ENCODE measurements at regions not wholly inside any gene's neighbourhood (a gene's known extent, or its start where the extent isn't known, plus 50 kb on each side); places are given as distances from the start of the nearest gene placed in this dataset.

DNA sequence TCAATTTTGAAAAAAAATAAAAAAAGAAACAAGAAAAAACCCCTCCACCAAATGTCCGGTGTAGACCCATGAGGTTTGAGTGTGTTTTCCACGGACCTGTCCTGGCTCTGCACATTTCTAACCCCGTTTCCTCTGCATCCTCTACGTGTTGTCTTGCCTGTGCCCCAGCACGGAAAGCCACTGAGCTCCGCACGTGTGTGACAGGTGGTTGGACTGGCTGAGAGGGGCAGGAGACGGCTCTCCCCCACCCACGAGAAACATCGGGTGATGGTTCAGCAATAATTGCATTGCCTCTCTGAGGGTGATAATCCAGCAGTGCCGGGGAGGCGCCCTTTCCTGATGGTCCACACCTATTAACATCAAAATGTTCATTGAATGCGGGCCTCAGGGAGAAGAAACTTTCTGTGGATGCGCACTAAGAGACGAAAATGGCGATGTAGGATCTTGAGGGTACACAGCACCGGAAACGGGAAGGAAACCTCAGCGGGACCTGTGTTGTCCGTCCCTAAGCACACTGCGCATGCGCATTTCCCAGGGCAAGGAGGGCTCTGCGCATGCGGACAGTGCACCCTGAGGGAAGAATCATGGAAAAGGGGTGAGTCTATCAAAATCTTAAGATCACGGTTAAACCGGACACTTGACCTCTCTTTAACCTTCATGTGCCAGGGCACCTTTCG lies 470.1 kb upstream of the ADARB2 start:
- TF ChIP-seq, protein P1, sequence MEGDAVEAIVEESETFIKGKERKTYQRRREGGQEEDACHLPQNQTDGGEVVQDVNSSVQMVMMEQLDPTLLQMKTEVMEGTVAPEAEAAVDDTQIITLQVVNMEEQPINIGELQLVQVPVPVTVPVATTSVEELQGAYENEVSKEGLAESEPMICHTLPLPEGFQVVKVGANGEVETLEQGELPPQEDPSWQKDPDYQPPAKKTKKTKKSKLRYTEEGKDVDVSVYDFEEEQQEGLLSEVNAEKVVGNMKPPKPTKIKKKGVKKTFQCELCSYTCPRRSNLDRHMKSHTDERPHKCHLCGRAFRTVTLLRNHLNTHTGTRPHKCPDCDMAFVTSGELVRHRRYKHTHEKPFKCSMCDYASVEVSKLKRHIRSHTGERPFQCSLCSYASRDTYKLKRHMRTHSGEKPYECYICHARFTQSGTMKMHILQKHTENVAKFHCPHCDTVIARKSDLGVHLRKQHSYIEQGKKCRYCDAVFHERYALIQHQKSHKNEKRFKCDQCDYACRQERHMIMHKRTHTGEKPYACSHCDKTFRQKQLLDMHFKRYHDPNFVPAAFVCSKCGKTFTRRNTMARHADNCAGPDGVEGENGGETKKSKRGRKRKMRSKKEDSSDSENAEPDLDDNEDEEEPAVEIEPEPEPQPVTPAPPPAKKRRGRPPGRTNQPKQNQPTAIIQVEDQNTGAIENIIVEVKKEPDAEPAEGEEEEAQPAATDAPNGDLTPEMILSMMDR (IDR thresholded peaks at IDR 0.05; ENCODE audit: insufficient read depth, low read length, poor library complexity, severe bottlenecking): no peak
- no peak for TF ChIP-seq EZH2phosphoT487 (conservative IDR thresholded peaks at IDR 0.05; ENCODE audit: low read length)
- no peaks in the 10 kb centered on the region for H3K36me3 ChIP-seq (ENCODE audit: low read length)
- H3K9me2 ChIP-seq (replicated peaks; ENCODE audit: insufficient read depth, low read length): no peaks in the 10 kb centered on the region
- H3K27ac ChIP-seq (ENCODE audit: low read depth, low read length): no peak overlapping the region
- H3K9ac ChIP-seq (ENCODE audit: low read length): no peak overlapping the region
- no peaks in the 10 kb centered on the region for H4K20me1 ChIP-seq (ENCODE audit: low read depth, low read length)
- H3K9me3 ChIP-seq (ENCODE audit: insufficient read depth, low read length): no peaks in the 10 kb centered on the region
- no peak overlapping the region for H2AFZ ChIP-seq (ENCODE audit: low read depth, low read length, severe bottlenecking)
- H3F3A ChIP-seq (ENCODE audit: insufficient read depth): no peaks in the 10 kb centered on the region
- H3K4me3 ChIP-seq (ENCODE audit: insufficient read depth, low read length, poor library complexity, severe bottlenecking): no peak overlapping the region
- no peak overlapping the region for H3K4me2 ChIP-seq (ENCODE audit: low read depth, low read length, poor library complexity, severe bottlenecking)
- H3K79me2 ChIP-seq (ENCODE audit: insufficient read depth, low read length): no peaks in the 10 kb centered on the region
- H3K27me3 ChIP-seq (ENCODE audit: low read length): no peaks in the 10 kb centered on the region

DNA sequence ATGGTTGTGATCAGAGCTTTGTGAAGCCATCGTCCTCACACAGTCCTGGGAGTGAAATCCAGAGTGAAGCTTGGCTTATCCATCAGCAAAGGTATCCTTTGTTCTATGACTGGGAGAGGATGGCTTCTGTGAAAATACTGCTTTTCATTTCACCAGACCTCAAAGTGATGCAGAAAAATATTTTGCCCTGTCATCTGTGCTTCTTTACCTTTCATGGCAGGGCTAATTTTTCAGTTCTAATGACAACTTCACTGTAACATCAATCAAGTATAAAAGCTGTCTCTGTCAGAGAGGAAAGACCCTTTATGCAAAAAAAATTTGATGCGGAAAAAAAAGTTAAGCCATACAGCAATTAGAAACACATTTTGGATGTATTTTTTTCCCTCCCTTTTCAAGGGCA lies 468.1 kb upstream of the ADARB2 start:
- Histone ChIP-seq H4K20me1 (ENCODE audit: low read depth, low read length) (no peaks in the 10 kb centered on the region), H3K9me2 (replicated peaks; ENCODE audit: insufficient read depth, low read length) (no peaks in the 10 kb centered on the region), H3K4me2 (ENCODE audit: low read depth, low read length, poor library complexity, severe bottlenecking) (no peak overlapping the region), H3K36me3 (ENCODE audit: low read length) (no peaks in the 10 kb centered on the region), H3K79me2 (ENCODE audit: insufficient read depth, low read length) (no peaks in the 10 kb centered on the region), H2AFZ (ENCODE audit: low read depth, low read length, severe bottlenecking) (no peak overlapping the region), H3K27me3 (ENCODE audit: low read length) (no peaks in the 10 kb centered on the region), H3K9me3 (ENCODE audit: insufficient read depth, low read length) (no peaks in the 10 kb centered on the region), H3K9ac (ENCODE audit: low read length) (no peak overlapping the region), H3K27ac (ENCODE audit: low read depth, low read length) (no peak overlapping the region), H3F3A (ENCODE audit: insufficient read depth) (no peaks in the 10 kb centered on the region), H3K4me3 (ENCODE audit: insufficient read depth, low read length, poor library complexity, severe bottlenecking) (no peak overlapping the region)
- TF ChIP-seq EZH2phosphoT487 (conservative IDR thresholded peaks at IDR 0.05; ENCODE audit: low read length): no peak
- TF ChIP-seq, protein P1 (IDR thresholded peaks at IDR 0.05; ENCODE audit: insufficient read depth, low read length, poor library complexity, severe bottlenecking): no peak

DNA sequence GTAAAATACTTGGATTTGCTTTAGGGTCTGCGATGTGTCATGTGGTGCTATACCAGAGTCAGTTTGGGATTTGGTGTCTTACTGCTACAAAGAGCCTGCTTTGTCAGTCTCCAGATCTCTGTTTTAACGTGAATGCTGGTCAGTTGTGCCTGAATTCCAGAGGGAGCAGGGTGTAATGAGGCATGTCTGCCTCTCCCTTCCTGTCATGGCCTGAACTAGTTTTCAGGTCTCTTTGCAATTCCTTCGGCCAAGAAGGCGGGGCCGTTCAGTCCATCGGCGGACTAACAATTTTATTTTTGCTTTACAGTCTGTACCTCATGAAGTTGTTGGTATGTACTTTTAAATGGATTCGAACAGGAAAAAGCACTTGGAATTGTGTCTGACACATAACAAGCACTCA lies 465.1 kb upstream of the ADARB2 start:
- TF ChIP-seq, protein P1 (IDR thresholded peaks at IDR 0.05; ENCODE audit: insufficient read depth, low read length, poor library complexity, severe bottlenecking): no peak
- no peak for TF ChIP-seq EZH2phosphoT487 (conservative IDR thresholded peaks at IDR 0.05; ENCODE audit: low read length)
- no peaks in the 10 kb centered on the region for H3K79me2 ChIP-seq (ENCODE audit: insufficient read depth, low read length)
- H3K27me3 ChIP-seq (ENCODE audit: low read length): no peaks in the 10 kb centered on the region

More for the DNA sequence above, 465.1 kb upstream of the ADARB2 start:
- no peaks in the 10 kb centered on the region for H3K9me3 ChIP-seq (ENCODE audit: insufficient read depth, low read length)
- no peak overlapping the region for H3K27ac ChIP-seq (ENCODE audit: low read depth, low read length)
- no peak overlapping the region for H3K4me2 ChIP-seq (ENCODE audit: low read depth, low read length, poor library complexity, severe bottlenecking)
- H3F3A ChIP-seq (ENCODE audit: insufficient read depth): no peaks in the 10 kb centered on the region
- no peak overlapping the region for H3K4me3 ChIP-seq (ENCODE audit: insufficient read depth, low read length, poor library complexity, severe bottlenecking)
- H4K20me1 ChIP-seq (ENCODE audit: low read depth, low read length): no peaks in the 10 kb centered on the region
- H3K9me2 ChIP-seq (replicated peaks; ENCODE audit: insufficient read depth, low read length): no peaks in the 10 kb centered on the region
- no peak overlapping the region for H3K9ac ChIP-seq (ENCODE audit: low read length)
- H2AFZ ChIP-seq (ENCODE audit: low read depth, low read length, severe bottlenecking): no peak overlapping the region
- H3K36me3 ChIP-seq (ENCODE audit: low read length): no peaks in the 10 kb centered on the region

Data from SU-DHL-6 (cell line).